T47D (cell line): ENCODE measurements at regions not wholly inside any gene's neighbourhood (a gene's known extent, or its start where the extent isn't known, plus 50 kb on each side); places are given as distances from the start of the nearest gene placed in this dataset.
"Not testable (repeated sequence)": the region's sequence is repeated elsewhere in the genome, so short reads cannot be mapped to it uniquely, and the experiment has no call there.

Source experiments
- DNase-seq, 2 experiments: peaks; one replicate each; pipeline versions ENCODE4 v3.0.0 to v3.0.0-alpha.2; 2011 to 2012; ENCODE audit warnings: low read depth in 1 of 2, low spot score in 1 of 2
- JUND ChIP-seq: IDR thresholded peaks from 2 replicates; pipeline ENCODE4 v1.6.1; 2012; ENCODE audit warnings: low read depth
- in situ Hi-C: cut with HindIII; loops from 2 replicates; pipeline ENCODE4 v1.10.0; 2016; ENCODE audit warnings: low sequenced_read_pairs, low pct_unique_long_range_greater_than_20kb

GRCh38 chr17:20771104-20771503 lies 191.6 kb downstream of the CDRT15L2 start:
- in situ Hi-C loops: no loop called here
- DNase-seq: no peak
- no peak for TF ChIP-seq JUND

- no peak for DNase-seq
- TF ChIP-seq JUND: no peak
Measured at GRCh38 chr17:20774472-20775135, 195.1 kb downstream of the CDRT15L2 start.

GRCh38 chr17:20775331-20775730 lies 195.8 kb downstream of the CDRT15L2 start:
- in situ Hi-C loops: no loop called here
- no peak for TF ChIP-seq JUND
- no peak for DNase-seq

More at GRCh38 chr17:20774472-20775135, 195.1 kb downstream of the CDRT15L2 start:
- in situ Hi-C loops: no loop called here

GRCh38 chr17:20779521-20779920 lies 200.0 kb downstream of the CDRT15L2 start:
- DNase-seq: no peak
- in situ Hi-C loops: no loop called here
- TF ChIP-seq JUND: no peak

- no peak for TF ChIP-seq JUND
- in situ Hi-C loops: no loop called here
- no peak for DNase-seq
Measured at GRCh38 chr17:20781260-20781659, 201.7 kb downstream of the CDRT15L2 start.

GRCh38 chr17:20781869-20782268 lies 202.3 kb downstream of the CDRT15L2 start:
- in situ Hi-C loops, DNase-seq: not testable (repeated sequence)

GRCh38 chr17:20783091-20783490 lies 203.6 kb downstream of the CDRT15L2 start:
- in situ Hi-C loops: no loop called here

GRCh38 chr17:20784100-20784665 lies 204.7 kb downstream of the CDRT15L2 start:
- in situ Hi-C loops: no loop called here
- no peak for DNase-seq

More at GRCh38 chr17:20783091-20783490, 203.6 kb downstream of the CDRT15L2 start:
- DNase-seq: no peak
- TF ChIP-seq JUND: no peak

GRCh38 chr17:20787281-20787680 lies 207.8 kb downstream of the CDRT15L2 start:
- DNase-seq: no peak
- TF ChIP-seq JUND: no peak
- in situ Hi-C loops: no loop called here

More at GRCh38 chr17:20784100-20784665, 204.7 kb downstream of the CDRT15L2 start:
- no peak for TF ChIP-seq JUND

- no peak for DNase-seq
- no peak for TF ChIP-seq JUND
- in situ Hi-C loops: no loop called here
Measured at GRCh38 chr17:20791626-20792025, 212.1 kb downstream of the CDRT15L2 start.

DNA sequence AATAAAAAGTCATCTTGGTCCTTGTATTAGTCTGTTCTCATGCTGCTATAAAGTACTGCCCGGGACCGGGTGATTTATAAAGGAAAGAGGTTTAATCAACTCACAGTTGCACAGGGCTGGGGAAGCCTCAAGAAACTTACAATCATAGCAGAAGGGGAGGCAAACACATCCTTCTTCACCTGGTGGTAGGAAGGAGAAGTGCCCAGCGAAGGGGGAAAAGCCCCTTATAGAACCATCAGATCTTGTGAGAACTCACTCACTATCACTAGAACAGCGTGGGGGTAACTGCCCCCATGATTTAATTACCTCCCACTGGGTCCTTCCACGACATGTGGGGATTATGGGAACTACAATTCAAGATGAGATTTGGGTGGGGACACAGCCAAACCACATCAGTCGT lies 215.0 kb downstream of the CDRT15L2 start:
- in situ Hi-C loops, DNase-seq: not testable (repeated sequence)

- DNase-seq: no peak
- no peak for TF ChIP-seq JUND
- in situ Hi-C loops: no loop called here
Measured at GRCh38 chr17:20797292-20797691, 217.8 kb downstream of the CDRT15L2 start.

- in situ Hi-C loops: no loop called here
- no peak for TF ChIP-seq JUND
Measured at GRCh38 chr17:20800146-20800545, 220.6 kb downstream of the CDRT15L2 start.

DNA sequence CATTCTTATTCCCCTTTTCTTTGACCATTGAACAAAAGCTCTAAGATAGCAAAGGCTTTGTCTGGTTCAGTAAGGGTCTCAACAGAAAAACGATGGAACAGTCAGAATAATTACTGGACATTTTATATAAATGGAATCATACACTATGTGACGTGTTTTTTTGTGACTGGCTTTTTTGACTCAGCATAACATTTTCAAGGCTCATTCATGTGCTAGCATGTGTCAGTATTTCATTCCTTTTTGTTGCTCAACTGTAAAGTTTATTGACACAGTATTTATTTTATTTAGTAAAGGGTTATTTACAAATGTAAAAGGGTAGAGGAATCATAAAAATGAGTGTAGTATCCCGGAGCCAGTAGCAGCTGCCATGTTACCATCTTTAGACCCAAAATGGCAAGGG lies 226.2 kb downstream of the CDRT15L2 start:
- in situ Hi-C loops: no loop called here
- no peak for DNase-seq
- no peak for TF ChIP-seq JUND

More at GRCh38 chr17:20800146-20800545, 220.6 kb downstream of the CDRT15L2 start:
- no peak for DNase-seq

GRCh38 chr17:20807566-20807965 lies 228.0 kb downstream of the CDRT15L2 start:
- in situ Hi-C loops, DNase-seq: not testable (repeated sequence)

GRCh38 chr17:20815410-20815809 lies 227.4 kb downstream of the USP22 start:
- in situ Hi-C loops, DNase-seq: not testable (repeated sequence)
